Fibroblast of villous mesenchyme (primary cell): ENCODE measurements at regions not wholly inside any gene's neighbourhood (a gene's known extent, or its start where the extent isn't known, plus 50 kb on each side); places are given as distances from the start of the nearest gene placed in this dataset.

Source experiments
- DNase-seq: peaks from one replicate; pipeline ENCODE4 v3.0.0-alpha.2; 2010; ENCODE audit warnings: low read depth
- H3K4me3 ChIP-seq: 2 replicates; pipeline ENCODE4 v1.5.1; 2011; ENCODE audit warnings: low read depth, mild to moderate bottlenecking, low read length
- TF ChIP-seq, protein P1 (sequence below): IDR thresholded peaks from 2 replicates; pipeline ENCODE4 v1.5.1; 2012; ENCODE audit warnings: low read depth, mild to moderate bottlenecking, low read length; ENCODE audit not compliant: insufficient read depth

DNA sequence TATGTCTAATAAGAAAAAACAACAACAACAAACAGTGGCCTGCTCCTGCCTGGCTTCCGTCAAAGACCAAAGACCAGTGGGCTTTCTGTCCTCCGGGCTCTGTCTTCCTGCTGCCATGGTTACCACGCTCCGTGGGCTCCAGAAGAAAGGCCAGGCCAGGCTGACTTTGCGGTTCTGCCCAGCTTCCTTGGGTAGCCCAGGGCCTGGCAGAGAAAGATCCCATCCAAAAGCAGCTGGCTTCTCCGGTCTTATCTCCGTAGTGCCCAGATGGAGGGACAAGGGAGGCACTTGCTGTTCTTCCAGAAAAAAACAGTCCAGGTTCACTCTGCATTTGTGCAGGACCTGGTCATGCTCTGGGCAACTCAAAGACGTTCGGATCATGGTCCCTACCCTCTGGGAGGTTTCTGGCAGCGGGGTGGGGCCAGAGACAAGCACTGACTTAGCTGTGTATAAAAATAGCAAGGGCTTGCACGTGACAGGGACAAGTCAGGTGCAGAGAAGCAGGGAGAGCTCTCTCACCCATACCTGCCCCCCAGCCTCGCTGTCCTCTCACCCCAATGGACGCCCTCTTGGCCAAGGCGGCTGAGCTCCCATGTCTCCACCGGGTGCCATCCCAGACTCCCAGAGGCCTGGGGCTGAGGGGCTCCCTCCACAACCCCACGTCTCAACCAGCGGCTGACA is 212.2 kb downstream of the C9orf50 start:
- TF ChIP-seq, protein P1, sequence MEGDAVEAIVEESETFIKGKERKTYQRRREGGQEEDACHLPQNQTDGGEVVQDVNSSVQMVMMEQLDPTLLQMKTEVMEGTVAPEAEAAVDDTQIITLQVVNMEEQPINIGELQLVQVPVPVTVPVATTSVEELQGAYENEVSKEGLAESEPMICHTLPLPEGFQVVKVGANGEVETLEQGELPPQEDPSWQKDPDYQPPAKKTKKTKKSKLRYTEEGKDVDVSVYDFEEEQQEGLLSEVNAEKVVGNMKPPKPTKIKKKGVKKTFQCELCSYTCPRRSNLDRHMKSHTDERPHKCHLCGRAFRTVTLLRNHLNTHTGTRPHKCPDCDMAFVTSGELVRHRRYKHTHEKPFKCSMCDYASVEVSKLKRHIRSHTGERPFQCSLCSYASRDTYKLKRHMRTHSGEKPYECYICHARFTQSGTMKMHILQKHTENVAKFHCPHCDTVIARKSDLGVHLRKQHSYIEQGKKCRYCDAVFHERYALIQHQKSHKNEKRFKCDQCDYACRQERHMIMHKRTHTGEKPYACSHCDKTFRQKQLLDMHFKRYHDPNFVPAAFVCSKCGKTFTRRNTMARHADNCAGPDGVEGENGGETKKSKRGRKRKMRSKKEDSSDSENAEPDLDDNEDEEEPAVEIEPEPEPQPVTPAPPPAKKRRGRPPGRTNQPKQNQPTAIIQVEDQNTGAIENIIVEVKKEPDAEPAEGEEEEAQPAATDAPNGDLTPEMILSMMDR = no peak
- no peak for DNase-seq
- no peak overlapping the region for H3K4me3 ChIP-seq

DNA sequence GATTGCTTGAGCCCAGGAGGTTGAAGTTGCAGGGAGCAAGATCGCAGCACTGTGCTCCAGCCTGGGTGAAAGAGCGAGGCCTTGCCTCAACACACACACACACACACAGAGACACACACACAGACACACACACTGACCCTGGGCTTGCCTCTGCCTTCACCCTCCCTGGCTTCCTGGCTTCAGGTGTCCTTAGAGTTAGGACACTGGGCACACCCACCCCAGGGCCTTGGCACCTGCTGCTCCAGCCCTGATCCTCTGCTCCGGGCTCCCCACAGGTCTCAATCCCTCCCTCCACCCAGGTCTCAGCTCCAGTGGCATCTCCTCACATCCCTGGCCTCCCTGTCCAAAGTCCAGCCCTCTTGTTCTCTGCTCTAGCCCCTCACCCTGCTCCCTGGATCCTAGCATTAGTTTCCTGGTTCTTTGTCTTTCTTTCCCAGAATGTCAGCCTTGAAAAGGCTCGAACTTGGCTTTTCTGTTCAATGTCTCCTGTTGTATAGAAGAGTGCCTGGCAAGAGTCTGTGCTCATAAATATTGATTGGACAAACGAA is 212.9 kb downstream of the C9orf50 start:
- TF ChIP-seq, protein P1 = no peak
- DNase-seq = no peak
- H3K4me3 ChIP-seq = no peak overlapping the region

DNA sequence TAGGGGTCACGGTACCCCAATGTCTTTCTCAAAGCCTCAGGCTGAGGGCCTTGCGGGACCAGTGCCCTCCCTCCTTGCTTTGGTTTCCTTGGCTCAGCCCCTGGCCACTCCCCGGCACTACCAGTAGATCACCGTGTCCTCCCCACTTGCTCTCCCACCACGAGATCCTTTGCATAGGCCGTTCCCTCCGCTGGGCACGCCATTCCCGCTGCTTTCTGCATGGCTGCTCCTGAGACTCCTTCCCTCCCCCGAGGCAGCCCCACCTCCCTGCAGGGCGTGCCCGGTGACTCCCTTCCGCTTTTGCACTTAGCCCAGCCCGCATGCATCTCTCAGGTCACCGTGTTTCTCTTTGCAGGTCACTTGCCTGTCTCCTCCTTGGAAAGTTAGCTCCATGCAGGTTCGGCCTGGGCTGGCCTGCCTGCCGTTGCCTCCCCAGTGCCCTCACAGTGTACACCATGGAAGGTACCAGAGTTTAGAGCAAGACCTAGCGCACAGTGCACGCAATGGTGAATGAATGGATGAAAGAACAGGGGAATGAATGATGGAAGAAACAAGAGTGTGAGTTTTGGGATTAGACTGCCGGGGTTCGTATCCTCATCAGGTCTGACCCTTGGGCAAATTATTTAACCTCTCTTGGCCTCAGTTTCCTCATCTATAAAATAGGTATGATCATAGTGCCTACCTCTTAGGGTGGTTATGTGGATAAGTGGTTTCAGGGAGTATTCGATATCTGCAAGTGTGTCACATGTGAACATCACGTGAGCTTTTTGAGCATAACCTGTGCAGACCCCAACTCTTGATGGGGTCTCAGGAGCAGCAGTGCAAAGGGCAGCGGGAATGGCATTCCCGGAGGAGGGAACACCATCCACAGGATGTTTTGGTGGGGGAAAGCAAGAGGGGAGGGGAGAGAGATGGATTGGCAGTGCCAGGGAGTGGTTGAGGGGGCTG is 214.3 kb downstream of the C9orf50 start:
- DNase-seq = peak; percentile 12
- TF ChIP-seq, protein P1 = no peak
- H3K4me3 ChIP-seq = no peak overlapping the region

DNA sequence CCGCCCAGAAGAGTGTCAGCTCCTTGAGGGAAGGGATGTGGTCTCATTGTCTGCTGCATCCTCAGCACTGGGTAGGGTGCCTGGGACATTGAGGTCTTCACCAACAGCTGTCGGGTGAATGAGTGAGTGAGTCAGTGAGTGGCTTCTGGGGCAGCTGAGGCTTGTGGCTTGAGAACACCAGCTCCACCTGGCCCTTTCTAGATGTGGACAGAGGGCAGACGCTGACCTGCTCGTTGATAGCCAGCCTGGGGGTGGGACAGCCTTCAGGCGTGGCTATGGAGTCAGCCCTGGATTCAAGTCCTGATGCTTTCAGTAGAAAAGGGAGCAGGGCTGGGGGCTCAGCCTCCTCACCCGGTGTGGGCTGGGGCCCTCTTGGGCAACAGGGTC is 215.1 kb downstream of the C9orf50 start:
- TF ChIP-seq, protein P1 = no peak
- H3K4me3 ChIP-seq = no peak overlapping the region
- DNase-seq = no peak

DNA sequence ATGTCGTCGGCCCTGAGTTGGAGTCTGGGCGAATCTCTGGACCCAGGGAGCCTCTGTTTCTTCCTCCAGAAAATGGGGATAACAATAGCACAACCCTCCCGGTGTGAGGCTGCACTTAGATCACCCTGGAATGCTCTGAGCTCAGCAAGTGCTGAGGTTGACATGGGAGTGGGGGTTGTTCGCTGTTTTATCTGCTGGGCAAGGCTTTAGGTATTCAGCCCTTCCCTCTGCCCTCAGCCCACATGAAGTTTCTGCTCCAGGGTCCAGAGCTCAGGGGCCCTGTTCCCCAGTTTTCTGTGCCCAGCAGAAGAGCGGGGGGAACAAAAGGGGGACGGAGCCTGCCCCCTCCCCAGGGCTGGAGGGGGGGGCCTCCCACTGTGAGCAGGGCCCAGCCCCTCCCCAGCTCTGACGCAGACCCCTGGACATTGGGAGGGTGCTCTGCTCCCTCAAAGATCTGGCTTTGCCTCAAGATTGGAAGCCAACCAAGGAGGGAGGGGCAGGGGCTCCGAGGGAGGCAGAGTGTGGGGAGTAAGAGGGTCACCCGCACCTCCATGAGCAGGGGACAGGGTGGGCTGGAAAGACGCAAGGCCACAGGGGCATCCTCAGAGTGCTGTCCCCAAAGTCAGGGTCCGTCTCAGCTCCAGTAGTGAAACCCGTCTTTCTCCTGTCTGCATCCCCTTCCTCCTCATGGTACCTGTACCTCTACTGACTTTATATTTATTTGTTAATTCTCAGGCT is 215.6 kb downstream of the C9orf50 start:
- TF ChIP-seq, protein P1 = no peak
- H3K4me3 ChIP-seq = no peak overlapping the region
- peak; percentile 63 for DNase-seq

DNA sequence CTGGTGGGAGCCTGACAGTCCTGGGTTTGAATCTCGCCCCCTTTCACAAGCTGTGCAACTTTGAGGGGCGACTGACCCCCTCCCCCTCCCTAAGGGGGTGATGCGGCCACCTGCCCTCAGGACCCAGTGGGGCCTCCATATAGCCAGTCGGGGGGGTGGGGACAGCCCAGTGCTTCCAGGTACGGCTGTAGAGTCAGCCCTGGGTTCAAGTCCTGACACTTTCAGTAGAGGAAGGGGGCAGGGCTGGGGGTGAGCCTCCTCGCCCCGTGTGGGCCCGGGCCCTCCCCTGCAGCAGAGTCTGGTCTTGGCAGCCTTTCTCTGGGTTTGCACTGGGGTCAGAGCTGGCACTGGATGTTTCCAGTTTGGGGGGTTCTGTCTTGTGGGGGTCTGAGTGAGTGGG is 216.3 kb downstream of the C9orf50 start:
- no peak for DNase-seq
- TF ChIP-seq, protein P1 = no peak
- H3K4me3 ChIP-seq = no peak overlapping the region
